ENCODE measurements at regions not wholly inside any gene's neighbourhood (a gene's known extent, or its start where the extent isn't known, plus 50 kb on each side); places are given as distances from the start of the nearest gene placed in this dataset.

GRCh38 chr13:70969321-70969720 lies 861.1 kb upstream of the KLHL1 start:
- no peak overlapping the region for H3K27ac ChIP-seq
- no peak for TF ChIP-seq CTCF (conservative IDR thresholded peaks at IDR 0.05)

- no peak for TF ChIP-seq CTCF (conservative IDR thresholded peaks at IDR 0.05)
- H3K27ac ChIP-seq = no peak overlapping the region
These were observed 859.3 kb upstream of the KLHL1 start for GRCh38 chr13:70967564-70967963.

DNA sequence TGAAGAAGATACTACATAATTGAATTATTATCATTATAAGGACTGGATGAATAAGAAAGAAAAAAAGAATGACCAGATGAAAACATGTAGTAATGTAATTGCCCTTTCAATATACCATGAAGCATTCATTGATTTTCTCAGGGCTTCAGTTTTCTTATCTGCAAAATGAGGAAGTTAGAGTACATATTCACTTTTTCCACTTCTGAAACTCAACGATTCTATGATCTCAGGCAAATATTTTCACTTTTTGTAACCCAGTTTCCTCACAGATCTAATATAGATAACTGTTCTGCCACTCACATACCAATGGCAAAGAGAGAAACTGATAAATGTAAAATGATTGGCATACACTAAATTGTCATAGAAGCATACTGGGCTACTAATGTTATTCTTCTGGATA lies 856.6 kb upstream of the KLHL1 start:
- TF ChIP-seq CTCF (conservative IDR thresholded peaks at IDR 0.05) = no peak
- H3K27ac ChIP-seq = no peak overlapping the region

- peak; percentile 14; the same call in 1 of the 2 replicates for TF ChIP-seq CTCF (conservative IDR thresholded peaks at IDR 0.05)
- no peak overlapping the region for H3K27ac ChIP-seq
These were observed 855.9 kb upstream of the KLHL1 start for GRCh38 chr13:70964124-70964523.

GRCh38 chr13:70960841-70961443 lies 852.7 kb upstream of the KLHL1 start:
- no peak overlapping the region for H3K27ac ChIP-seq
- peak; percentile 56 for TF ChIP-seq CTCF (conservative IDR thresholded peaks at IDR 0.05)

DNA sequence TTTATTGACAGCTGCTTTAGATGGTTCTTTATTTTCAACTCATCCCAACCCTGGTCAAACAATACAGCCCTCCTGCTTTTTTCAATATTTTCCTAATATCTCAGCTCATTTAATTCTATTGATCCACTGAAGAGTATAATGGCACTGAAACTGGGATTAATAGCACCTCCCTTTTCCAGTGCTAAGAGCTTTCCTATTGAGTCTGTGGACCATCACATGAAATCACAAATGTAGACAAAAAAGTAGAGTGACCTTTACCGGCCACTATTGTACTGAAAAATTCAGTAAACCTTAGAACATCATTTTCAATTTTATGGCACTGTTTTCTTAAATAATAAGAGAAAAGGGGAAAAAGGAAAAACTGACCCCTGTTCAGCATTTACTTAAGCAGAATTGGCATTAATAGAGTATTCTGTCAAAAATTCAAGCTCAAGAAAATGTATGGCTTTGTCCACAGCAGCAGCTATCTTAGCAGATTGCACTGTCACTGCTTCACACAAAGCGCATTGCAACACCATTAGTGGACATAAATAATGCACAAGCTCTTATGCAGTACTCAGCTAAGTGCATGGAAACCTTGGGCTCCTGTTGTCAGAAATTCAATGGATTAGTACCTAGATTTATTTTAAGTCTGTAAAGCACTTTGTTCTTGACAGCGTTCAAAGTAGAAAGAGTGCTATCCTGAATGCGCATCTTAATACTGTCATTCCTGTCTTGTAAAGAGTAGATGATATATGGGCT lies 851.0 kb upstream of the KLHL1 start:
- H3K27ac ChIP-seq = no peak overlapping the region
- no peak for TF ChIP-seq CTCF (conservative IDR thresholded peaks at IDR 0.05)

DNA sequence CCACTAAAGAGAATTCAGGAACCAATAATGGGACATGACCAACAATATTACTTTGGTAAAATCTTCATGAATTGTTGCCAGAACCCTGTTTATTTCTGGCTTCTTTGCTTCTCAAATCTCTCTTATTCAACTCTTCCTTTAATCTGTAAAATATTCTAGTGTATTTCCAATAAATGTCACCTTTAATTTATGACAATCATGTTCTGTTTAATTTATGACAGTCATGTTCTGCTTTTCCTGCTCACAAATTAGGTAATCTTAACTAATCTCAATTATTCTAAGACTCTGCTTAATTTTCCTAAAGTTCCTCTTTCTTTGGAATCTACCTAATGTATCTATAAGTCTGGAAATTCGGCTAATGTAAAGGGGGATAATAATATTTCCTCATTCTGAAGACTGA lies 847.6 kb upstream of the KLHL1 start:
- H3K27ac ChIP-seq = no peak overlapping the region

More for the DNA sequence above, 847.6 kb upstream of the KLHL1 start:
- no peak for TF ChIP-seq CTCF (conservative IDR thresholded peaks at IDR 0.05)

Data from VCaP (cell line).